Upper lobe of left lung (tissue), 6 donors: ENCODE measurements at regions not wholly inside any gene's neighbourhood (a gene's known extent, or its start where the extent isn't known, plus 50 kb on each side); places are given as distances from the start of the nearest gene placed in this dataset.

Source experiments
- ATAC-seq, 2 donors: fragments of 200-7000 bp; cut with Tn5 transposase; one replicate each; pipeline ENCODE4 v1.9.1; 2022; ENCODE audit warnings: mild to moderate bottlenecking in 2 of 2, moderate library complexity in 2 of 2; ENCODE audit not compliant: low FRiP score in 2 of 2
- DNase-seq, 2 donors: peaks; one replicate each; pipeline ENCODE4 v3.0.0-alpha.2; 2019 to 2020
- H3K27ac ChIP-seq, 4 donors: fragments of 200-600 bp; sonication (generic); one replicate each; pipeline ENCODE4 v1.5.1; 2016 to 2019
- H3K27me3 ChIP-seq, 4 donors: fragments of 200-600 bp; sonication (generic); one replicate each; pipeline ENCODE4 v1.5.1; 2017 to 2019
- H3K36me3 ChIP-seq, 4 donors: fragments of 200-600 bp; sonication (generic); one replicate each; pipeline ENCODE4 v1.5.1; 2016 to 2019
- H3K4me1 ChIP-seq, 4 donors: fragments of 200-600 bp; sonication (generic); one replicate each; pipeline ENCODE4 v1.5.1; 2018 to 2019
- H3K4me3 ChIP-seq, 4 donors: fragments of 200-600 bp; sonication (generic); one replicate each; pipeline ENCODE4 v1.5.1; 2017 to 2019; ENCODE audit warnings: mild to moderate bottlenecking in 2 of 4, moderate library complexity in 1 of 4
- H3K9me3 ChIP-seq, 4 donors: fragments of 200-600 bp; sonication (generic); one replicate each; pipeline ENCODE4 v1.5.1; 2018 to 2019
- CTCF ChIP-seq, 6 experiments: fragments of 450-650 bp in 4 of 6; fragments of 200-600 bp in 2 of 6; sonication (generic) in 2 of 6; IDR thresholded peaks; one replicate each; pipeline ENCODE4 v1.5.1; 2016 to 2019; ENCODE audit warnings: antibody characterized with exemption in 6 of 6
- EP300 ChIP-seq, 4 donors: sonication (generic); formaldehyde crosslinking; IDR thresholded peaks; one replicate each; pipeline ENCODE4 v1.5.1; 2017; ENCODE audit warnings: antibody characterized with exemption in 4 of 4, control low read depth in 2 of 4
- POLR2A ChIP-seq, 4 donors: fragments of 450-650 bp; IDR thresholded peaks; one replicate each; pipeline ENCODE4 v1.5.1; 2016 to 2017; ENCODE audit warnings: antibody characterized with exemption in 4 of 4, mild to moderate bottlenecking in 2 of 4
- POLR2AphosphoS5 ChIP-seq, 2 donors: sonication (generic); formaldehyde crosslinking; IDR thresholded peaks; one replicate each; pipeline ENCODE4 v1.5.1; 2017; ENCODE audit warnings: antibody characterized with exemption in 2 of 2
- WGBS, 2 donors: methylation state at CpG; one replicate each; pipeline ENCODE4 v1.1.5; 2017 to 2018; 5-methylcytosine and 5-hydroxymethylcytosine counted together
- donor health status: DM: no; HTN: no; CAD: no; lungs with moderate emphysema.
- donor health status: DM: no; HTN: yes; CAD: no; lungs with severe emphysema.

GRCh38 chr5:143646961-143647360 is 165.0 kb upstream of the HMHB1 start:
- Histone ChIP-seq H3K9me3 (no peaks in the 10 kb centered on the region), H3K4me1 (peaks cover 0 to 4% (median 2%) of the 10 kb centered on the region in 4 donors), H3K27me3 (no peaks in the 10 kb centered on the region), H3K36me3 (no peaks in the 10 kb centered on the region), H3K4me3 (no peak overlapping the region), H3K27ac (no peak overlapping the region)
- 55 to 58% methylated on average over 13 to 14 of the region's 14 CpGs for WGBS, 2 donors
- DNase-seq (peak in 1 of 2 donors; percentile 36), ATAC-seq (no peak)
- TF ChIP-seq CTCF (IDR thresholded peaks at IDR 0.05) (no peak), EP300 (IDR thresholded peaks at IDR 0.05) (no peak), POLR2AphosphoS5 (IDR thresholded peaks at IDR 0.05) (no peak), POLR2A (IDR thresholded peaks at IDR 0.05) (no peak)

- H3K4me1 ChIP-seq: peaks cover 0 to 3% (median under 1%) of the 10 kb centered on the region in 4 donors
Measured at GRCh38 chr5:143645356-143645755, 166.6 kb upstream of the HMHB1 start.

GRCh38 chr5:143644727-143645126 is 167.2 kb upstream of the HMHB1 start:
- Histone ChIP-seq H3K27ac (no peak overlapping the region), H3K27me3 (no peaks in the 10 kb centered on the region), H3K9me3 (no peaks in the 10 kb centered on the region), H3K4me3 (no peak overlapping the region), H3K36me3 (no peaks in the 10 kb centered on the region), H3K4me1 (peaks cover 0 to 3% (median 0%) of the 10 kb centered on the region in 4 donors)
- DNase-seq (no peak), ATAC-seq (no peak)
- 78 to 83% methylated on average over 3 of the region's 3 CpGs for WGBS, 2 donors
- TF ChIP-seq EP300 (IDR thresholded peaks at IDR 0.05): no peak
- no peak for TF ChIP-seq CTCF (IDR thresholded peaks at IDR 0.05)
- no peak for TF ChIP-seq POLR2AphosphoS5 (IDR thresholded peaks at IDR 0.05)
- TF ChIP-seq POLR2A (IDR thresholded peaks at IDR 0.05): no peak

More at GRCh38 chr5:143645356-143645755, 166.6 kb upstream of the HMHB1 start:
- TF ChIP-seq POLR2A (IDR thresholded peaks at IDR 0.05) (no peak), POLR2AphosphoS5 (IDR thresholded peaks at IDR 0.05) (no peak), EP300 (IDR thresholded peaks at IDR 0.05) (no peak)
- Histone ChIP-seq H3K36me3 (no peaks in the 10 kb centered on the region), H3K9me3 (no peaks in the 10 kb centered on the region), H3K4me3 (no peak overlapping the region), H3K27me3 (no peaks in the 10 kb centered on the region), H3K27ac (no peak overlapping the region)
- DNase-seq (no peak), ATAC-seq (no peak)
- 92 to 97% methylated on average over 6 of the region's 6 CpGs for WGBS, 2 donors

- Histone ChIP-seq H3K27ac (no peak overlapping the region), H3K27me3 (no peaks in the 10 kb centered on the region), H3K4me3 (no peak overlapping the region), H3K9me3 (no peaks in the 10 kb centered on the region), H3K36me3 (no peaks in the 10 kb centered on the region), H3K4me1 (peaks cover 0 to 3% (median 0%) of the 10 kb centered on the region in 4 donors)
- DNase-seq (no peak), ATAC-seq (no peak)
- no peak for TF ChIP-seq EP300 (IDR thresholded peaks at IDR 0.05)
- no peak for TF ChIP-seq POLR2A (IDR thresholded peaks at IDR 0.05)
- no peak for TF ChIP-seq CTCF (IDR thresholded peaks at IDR 0.05)
- no peak for TF ChIP-seq POLR2AphosphoS5 (IDR thresholded peaks at IDR 0.05)
Measured at GRCh38 chr5:143642791-143643190, 169.2 kb upstream of the HMHB1 start.

GRCh38 chr5:143641549-143642355 is 170.2 kb upstream of the HMHB1 start:
- no peak for DNase-seq
- TF ChIP-seq POLR2AphosphoS5 (IDR thresholded peaks at IDR 0.05) (no peak), CTCF (IDR thresholded peaks at IDR 0.05) (no peak), POLR2A (IDR thresholded peaks at IDR 0.05) (no peak), EP300 (IDR thresholded peaks at IDR 0.05) (no peak)
- WGBS, 2 donors: 84 to 85% methylated on average over 6 of the region's 6 CpGs
- Histone ChIP-seq H3K9me3 (no peaks in the 10 kb centered on the region), H3K27me3 (no peaks in the 10 kb centered on the region), H3K4me3 (no peak overlapping the region), H3K27ac (no peak overlapping the region), H3K36me3 (no peaks in the 10 kb centered on the region), H3K4me1 (no peaks in the 10 kb centered on the region)
- ATAC-seq: no peak
